ENCODE measurements at regions not wholly inside any gene's neighbourhood (a gene's known extent, or its start where the extent isn't known, plus 50 kb on each side); places are given as distances from the start of the nearest gene placed in this dataset.

GRCh38 chr3:146325170-146325569 is 74.3 kb upstream of the PLSCR4 start:
- H3K27me3 Mint-ChIP-seq (ENCODE audit: low read depth), result no peaks in the 10 kb centered on the region
- H3K36me3 Mint-ChIP-seq (ENCODE audit: low read depth), result no peaks in the 10 kb centered on the region
- no peak overlapping the region for H3K27ac Mint-ChIP-seq
- H3K4me1 Mint-ChIP-seq, result no peaks in the 10 kb centered on the region
- H3K4me3 Mint-ChIP-seq, result no peak overlapping the region
- TF ChIP-seq, protein P1, sequence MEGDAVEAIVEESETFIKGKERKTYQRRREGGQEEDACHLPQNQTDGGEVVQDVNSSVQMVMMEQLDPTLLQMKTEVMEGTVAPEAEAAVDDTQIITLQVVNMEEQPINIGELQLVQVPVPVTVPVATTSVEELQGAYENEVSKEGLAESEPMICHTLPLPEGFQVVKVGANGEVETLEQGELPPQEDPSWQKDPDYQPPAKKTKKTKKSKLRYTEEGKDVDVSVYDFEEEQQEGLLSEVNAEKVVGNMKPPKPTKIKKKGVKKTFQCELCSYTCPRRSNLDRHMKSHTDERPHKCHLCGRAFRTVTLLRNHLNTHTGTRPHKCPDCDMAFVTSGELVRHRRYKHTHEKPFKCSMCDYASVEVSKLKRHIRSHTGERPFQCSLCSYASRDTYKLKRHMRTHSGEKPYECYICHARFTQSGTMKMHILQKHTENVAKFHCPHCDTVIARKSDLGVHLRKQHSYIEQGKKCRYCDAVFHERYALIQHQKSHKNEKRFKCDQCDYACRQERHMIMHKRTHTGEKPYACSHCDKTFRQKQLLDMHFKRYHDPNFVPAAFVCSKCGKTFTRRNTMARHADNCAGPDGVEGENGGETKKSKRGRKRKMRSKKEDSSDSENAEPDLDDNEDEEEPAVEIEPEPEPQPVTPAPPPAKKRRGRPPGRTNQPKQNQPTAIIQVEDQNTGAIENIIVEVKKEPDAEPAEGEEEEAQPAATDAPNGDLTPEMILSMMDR (IDR thresholded peaks at IDR 0.05; ENCODE audit: unreplicated experiment in 3 of 3), result no peak
- peaks cover 5% of the 10 kb centered on the region for H3K9me3 Mint-ChIP-seq

GRCh38 chr3:146322216-146322817 is 71.4 kb upstream of the PLSCR4 start:
- Mint-ChIP-seq H3K4me3 (no peak overlapping the region), H3K9me3 (peaks cover 5% of the 10 kb centered on the region), H3K4me1 (no peaks in the 10 kb centered on the region), H3K27ac (no peak overlapping the region), H3K36me3 (ENCODE audit: low read depth) (no peaks in the 10 kb centered on the region), H3K27me3 (ENCODE audit: low read depth) (no peaks in the 10 kb centered on the region)
- TF ChIP-seq, protein P1 (IDR thresholded peaks at IDR 0.05; ENCODE audit: unreplicated experiment in 3 of 3), result no peak

DNA sequence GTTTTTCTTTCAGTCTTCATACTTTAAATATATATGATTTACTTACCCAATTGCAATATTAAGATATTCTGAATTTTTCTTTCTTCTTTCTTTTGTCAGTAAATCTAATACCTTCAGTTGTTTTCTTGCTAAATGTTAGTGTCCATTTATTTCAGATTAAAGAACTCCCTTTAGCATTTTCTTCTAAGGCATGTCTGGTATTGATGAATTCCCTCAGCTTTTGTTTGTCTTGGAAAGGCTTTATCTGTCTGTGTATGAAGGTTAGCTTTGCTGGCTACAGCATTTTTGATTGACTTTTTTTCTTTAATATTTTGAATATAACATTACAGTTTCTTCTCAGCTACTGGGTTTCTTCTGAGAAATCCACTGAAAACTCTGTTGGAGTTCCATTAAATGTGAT is 64.0 kb upstream of the PLSCR4 start:
- Mint-ChIP-seq H3K4me1 (peaks cover 8% of the 10 kb centered on the region), H3K36me3 (ENCODE audit: low read depth) (no peaks in the 10 kb centered on the region), H3K27me3 (ENCODE audit: low read depth) (no peaks in the 10 kb centered on the region), H3K27ac (peak overlapping the region in 2 of 3 experiments; percentile 4 to 23), H3K9me3 (peaks cover 11% of the 10 kb centered on the region), H3K4me3 (no peak overlapping the region)
- TF ChIP-seq, protein P1 (IDR thresholded peaks at IDR 0.05; ENCODE audit: unreplicated experiment in 3 of 3), result no peak

DNA sequence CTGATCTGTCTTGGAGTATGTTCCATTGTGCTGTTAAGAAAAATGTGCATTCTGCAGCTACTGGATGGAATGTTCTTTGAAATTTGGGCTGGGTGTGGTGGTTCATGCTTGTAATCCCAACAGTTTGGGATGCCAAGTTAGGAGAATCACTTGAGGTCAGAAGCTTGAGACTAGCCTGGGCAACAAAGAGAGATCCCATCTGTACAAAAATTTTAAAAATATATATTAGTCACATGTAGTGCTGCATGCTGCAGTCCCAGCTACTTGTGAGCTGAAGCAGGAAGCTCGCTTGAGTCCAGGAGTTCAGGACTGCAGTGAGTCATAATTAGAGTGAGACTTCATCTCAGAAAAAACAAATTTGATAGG is 62.8 kb upstream of the PLSCR4 start:
- no peak overlapping the region for H3K27ac Mint-ChIP-seq
- peaks cover 11% of the 10 kb centered on the region for H3K9me3 Mint-ChIP-seq
- no peaks in the 10 kb centered on the region for H3K27me3 Mint-ChIP-seq (ENCODE audit: low read depth)
- TF ChIP-seq, protein P1 (IDR thresholded peaks at IDR 0.05; ENCODE audit: unreplicated experiment in 3 of 3), result no peak
- H3K4me1 Mint-ChIP-seq, result peaks cover 14% of the 10 kb centered on the region
- no peaks in the 10 kb centered on the region for H3K36me3 Mint-ChIP-seq (ENCODE audit: low read depth)
- H3K4me3 Mint-ChIP-seq, result no peak overlapping the region

DNA sequence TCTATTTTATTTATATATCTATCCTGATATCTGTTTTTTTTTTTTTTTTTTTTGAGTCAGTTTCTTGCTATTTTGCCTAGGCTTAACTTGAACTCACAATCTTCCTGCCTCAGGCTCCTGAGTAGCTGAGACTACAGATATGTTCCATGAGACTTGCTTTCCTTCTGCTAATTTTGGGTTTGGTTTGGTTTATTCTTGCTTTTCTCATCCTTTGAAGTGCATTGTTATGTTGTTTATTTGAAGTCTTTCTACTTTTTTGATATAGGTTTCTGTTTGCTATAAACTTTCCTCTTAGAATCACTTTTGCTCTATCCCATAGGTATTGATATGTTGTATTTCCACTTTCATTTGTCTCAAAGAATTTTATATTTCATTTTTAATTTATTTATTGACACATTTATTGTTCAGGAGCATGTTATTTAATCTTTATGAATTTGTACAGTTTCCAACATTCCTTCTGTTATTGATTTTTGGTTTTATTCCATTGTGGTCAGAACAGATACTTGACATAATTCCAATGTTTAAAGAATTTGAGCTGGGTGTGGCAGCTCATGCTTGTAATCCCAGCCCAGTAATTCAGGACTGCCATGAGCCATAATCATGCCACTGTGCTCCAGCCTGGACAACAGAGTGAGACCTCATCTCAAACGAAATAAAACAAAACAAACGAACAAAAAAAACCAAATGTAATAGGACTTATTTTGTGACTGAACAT is 62.3 kb upstream of the PLSCR4 start:
- H3K27me3 Mint-ChIP-seq (ENCODE audit: low read depth), result no peaks in the 10 kb centered on the region
- no peak overlapping the region for H3K4me3 Mint-ChIP-seq
- TF ChIP-seq, protein P1 (IDR thresholded peaks at IDR 0.05; ENCODE audit: unreplicated experiment in 3 of 3), result no peak
- no peak overlapping the region for H3K27ac Mint-ChIP-seq
- no peaks in the 10 kb centered on the region for H3K36me3 Mint-ChIP-seq (ENCODE audit: low read depth)
- peaks cover 11% of the 10 kb centered on the region for H3K9me3 Mint-ChIP-seq
- peaks cover 19% of the 10 kb centered on the region for H3K4me1 Mint-ChIP-seq

GRCh38 chr3:146308682-146309081 is 57.8 kb upstream of the PLSCR4 start:
- TF ChIP-seq, protein P1 (IDR thresholded peaks at IDR 0.05; ENCODE audit: unreplicated experiment in 3 of 3), result no peak
- no peaks in the 10 kb centered on the region for H3K36me3 Mint-ChIP-seq (ENCODE audit: low read depth)
- no peaks in the 10 kb centered on the region for H3K27me3 Mint-ChIP-seq (ENCODE audit: low read depth)
- H3K27ac Mint-ChIP-seq, result peak overlapping the region; percentile 53 to 95 (median 84)
- no peak overlapping the region for H3K4me3 Mint-ChIP-seq
- peaks cover 20% of the 10 kb centered on the region for H3K9me3 Mint-ChIP-seq
- peaks cover 23% of the 10 kb centered on the region for H3K4me1 Mint-ChIP-seq
